Fibroblast of lung (primary cell): ENCODE measurements at regions not wholly inside any gene's neighbourhood (a gene's known extent, or its start where the extent isn't known, plus 50 kb on each side); places are given as distances from the start of the nearest gene placed in this dataset.

Source experiments
- EZH2 ChIP-seq: IDR thresholded peaks from 2 replicates; pipeline ENCODE4 v1.5.1; 2012; ENCODE audit warnings: low read length, control low read depth, mild to moderate bottlenecking; ENCODE audit errors: missing control alignments
- TF ChIP-seq, protein P1 (sequence below), 2 donors: IDR thresholded peaks in 1 of 2; conservative IDR thresholded peaks in 1 of 2; 1 replicate in 1 of 2; 2 replicates in 1 of 2; pipeline ENCODE4 v1.5.1; 2011 to 2012; ENCODE audit warnings: low read length in 2 of 2, control low read depth in 1 of 2, inconsistent platforms in 1 of 2, low read depth in 1 of 2, mild to moderate bottlenecking in 1 of 2

DNA sequence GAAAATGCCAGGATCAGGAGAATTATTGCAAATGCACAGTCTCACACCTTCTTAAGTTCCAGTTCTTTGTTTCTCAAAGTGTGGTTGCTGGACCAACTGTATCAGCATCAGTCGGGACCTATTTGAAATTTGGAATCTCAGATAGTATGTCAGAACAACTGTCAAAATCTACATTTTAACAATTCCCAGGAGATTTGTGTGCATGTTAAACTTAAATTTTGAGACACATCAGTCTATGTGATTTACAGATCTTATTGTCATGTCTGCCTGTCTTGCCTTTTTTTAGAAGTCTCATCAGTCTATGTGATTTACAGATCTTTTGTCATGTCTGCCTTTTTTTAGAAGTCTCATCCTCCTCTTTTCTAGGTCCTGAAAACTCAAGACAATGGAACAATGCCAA, 243.6 kb upstream of the MEIS1 start:
- TF ChIP-seq, protein P1, sequence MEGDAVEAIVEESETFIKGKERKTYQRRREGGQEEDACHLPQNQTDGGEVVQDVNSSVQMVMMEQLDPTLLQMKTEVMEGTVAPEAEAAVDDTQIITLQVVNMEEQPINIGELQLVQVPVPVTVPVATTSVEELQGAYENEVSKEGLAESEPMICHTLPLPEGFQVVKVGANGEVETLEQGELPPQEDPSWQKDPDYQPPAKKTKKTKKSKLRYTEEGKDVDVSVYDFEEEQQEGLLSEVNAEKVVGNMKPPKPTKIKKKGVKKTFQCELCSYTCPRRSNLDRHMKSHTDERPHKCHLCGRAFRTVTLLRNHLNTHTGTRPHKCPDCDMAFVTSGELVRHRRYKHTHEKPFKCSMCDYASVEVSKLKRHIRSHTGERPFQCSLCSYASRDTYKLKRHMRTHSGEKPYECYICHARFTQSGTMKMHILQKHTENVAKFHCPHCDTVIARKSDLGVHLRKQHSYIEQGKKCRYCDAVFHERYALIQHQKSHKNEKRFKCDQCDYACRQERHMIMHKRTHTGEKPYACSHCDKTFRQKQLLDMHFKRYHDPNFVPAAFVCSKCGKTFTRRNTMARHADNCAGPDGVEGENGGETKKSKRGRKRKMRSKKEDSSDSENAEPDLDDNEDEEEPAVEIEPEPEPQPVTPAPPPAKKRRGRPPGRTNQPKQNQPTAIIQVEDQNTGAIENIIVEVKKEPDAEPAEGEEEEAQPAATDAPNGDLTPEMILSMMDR (conservative IDR thresholded peaks at IDR 0.05 in 1 of 2, IDR thresholded peaks at IDR 0.05 in 1 of 2; ENCODE audit: low read depth in 1 of 2, low read length in 2 of 2), result no peak
- no peak for TF ChIP-seq EZH2
